Brain microvascular endothelial cell (primary cell): ENCODE measurements at regions not wholly inside any gene's neighbourhood (a gene's known extent, or its start where the extent isn't known, plus 50 kb on each side); places are given as distances from the start of the nearest gene placed in this dataset.
"Not testable (repeated sequence)": the region's sequence is repeated elsewhere in the genome, so short reads cannot be mapped to it uniquely, and the experiment has no call there.

Experiments used
- DNase-seq: peaks from one replicate; pipeline ENCODE4 v3.0.0-alpha.2; 2020
- H3K27ac ChIP-seq: fragments of 250-450 bp; sonication (Bioruptor Pico); 2 replicates; pipeline ENCODE4 v1.5.1; 2020; ENCODE audit warnings: mild to moderate bottlenecking, moderate library complexity
- H3K27me3 ChIP-seq: fragments of 250-450 bp; sonication (Bioruptor Pico); replicated peaks from 2 replicates; pipeline ENCODE4 v1.5.1; 2020; ENCODE audit warnings: mild to moderate bottlenecking
- H3K36me3 ChIP-seq: fragments of 250-450 bp; sonication (Bioruptor Pico); replicated peaks from 2 replicates; pipeline ENCODE4 v1.5.1; 2020; ENCODE audit warnings: mild to moderate bottlenecking
- H3K4me3 ChIP-seq: 2 replicates; pipeline ENCODE4 v1.5.1; 2011; ENCODE audit warnings: low read depth, mild to moderate bottlenecking, control low read depth, low read length, moderate library complexity
- CTCF ChIP-seq: IDR thresholded peaks from 2 replicates; pipeline ENCODE4 v1.5.1; 2011; ENCODE audit warnings: low read depth, mild to moderate bottlenecking, moderate library complexity, low read length, control low read depth, inconsistent platforms; ENCODE audit errors: missing control alignments
- in situ Hi-C: cut with HindIII; loops from 2 replicates; pipeline ENCODE4 v1.10.0; 2017; ENCODE audit warnings: low sequenced_read_pairs, low pct_ligation_motif_present

- Histone ChIP-seq H3K36me3 (no peaks in the 10 kb centered on the region), H3K27ac (no peak overlapping the region), H3K27me3 (no peaks in the 10 kb centered on the region), H3K4me3 (no peak overlapping the region)
- in situ Hi-C loops: no loop called here
- TF ChIP-seq CTCF: no peak
- DNase-seq: no peak
Observed at GRCh38 chr3:38957296-38957695, 94.4 kb downstream of the SCN11A start.

DNA sequence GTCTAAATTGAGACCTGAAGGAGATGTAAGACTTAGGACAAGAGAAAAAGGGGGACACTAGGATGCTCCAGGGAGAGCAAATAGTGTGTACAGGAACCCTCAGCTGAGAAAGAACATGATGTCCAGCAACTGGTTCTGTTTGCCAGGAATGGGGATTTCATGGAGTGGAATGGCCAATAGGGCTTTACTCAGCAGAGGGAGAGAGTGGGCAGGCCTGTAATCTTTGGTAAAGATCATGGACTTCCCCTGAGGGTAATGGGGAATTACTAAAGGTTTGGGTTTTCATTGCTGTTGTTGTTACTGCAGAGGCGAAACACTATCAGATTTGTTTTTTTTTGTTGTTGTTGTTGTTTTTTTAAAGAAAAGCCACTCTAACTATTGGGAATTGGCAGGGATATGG, 99.0 kb downstream of the SCN11A start:
- no peak for DNase-seq
- TF ChIP-seq CTCF: no peak
- Histone ChIP-seq H3K27ac (no peak overlapping the region), H3K4me3 (no peak overlapping the region), H3K36me3 (no peaks in the 10 kb centered on the region), H3K27me3 (no peaks in the 10 kb centered on the region)
- in situ Hi-C loops: no loop called here

DNA sequence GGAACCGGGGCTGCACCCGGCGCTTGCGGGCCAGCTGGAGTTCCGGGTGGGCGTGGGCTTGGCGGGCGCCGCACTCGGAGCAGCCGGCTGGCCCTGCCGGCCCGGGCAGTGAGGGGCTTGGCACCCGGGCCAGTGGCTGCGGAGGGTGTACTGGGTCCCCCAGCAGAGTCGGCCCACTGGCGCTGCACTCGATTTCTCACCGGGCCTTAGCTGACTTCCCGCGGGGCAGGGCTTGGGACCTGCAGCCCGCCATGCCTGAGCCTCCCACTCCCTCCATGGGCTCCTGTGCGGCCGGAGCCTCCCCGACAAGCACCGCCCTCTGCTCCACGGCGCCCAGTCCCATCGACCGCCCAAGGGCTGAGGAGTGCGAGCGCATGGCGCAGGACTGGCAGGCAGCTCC, 100.6 kb downstream of the SCN11A start:
- H3K36me3 ChIP-seq, H3K4me3 ChIP-seq, H3K27me3 ChIP-seq, H3K27ac ChIP-seq, in situ Hi-C loops, DNase-seq: not testable (repeated sequence)

GRCh38 chr3:38950581-38950980, 101.2 kb downstream of the SCN11A start:
- Histone ChIP-seq H3K27ac (no peak overlapping the region), H3K36me3 (no peaks in the 10 kb centered on the region), H3K4me3 (no peak overlapping the region), H3K27me3 (no peaks in the 10 kb centered on the region)
- TF ChIP-seq CTCF: no peak
- in situ Hi-C loops: no loop called here
- DNase-seq: no peak

GRCh38 chr3:38949994-38950393, 101.8 kb downstream of the SCN11A start:
- H3K27ac ChIP-seq: no peak overlapping the region
- H3K36me3 ChIP-seq: no peaks in the 10 kb centered on the region
- in situ Hi-C loops: no loop called here
- H3K4me3 ChIP-seq: no peak overlapping the region
- DNase-seq: no peak
- H3K27me3 ChIP-seq: no peaks in the 10 kb centered on the region
- TF ChIP-seq CTCF: no peak

DNA sequence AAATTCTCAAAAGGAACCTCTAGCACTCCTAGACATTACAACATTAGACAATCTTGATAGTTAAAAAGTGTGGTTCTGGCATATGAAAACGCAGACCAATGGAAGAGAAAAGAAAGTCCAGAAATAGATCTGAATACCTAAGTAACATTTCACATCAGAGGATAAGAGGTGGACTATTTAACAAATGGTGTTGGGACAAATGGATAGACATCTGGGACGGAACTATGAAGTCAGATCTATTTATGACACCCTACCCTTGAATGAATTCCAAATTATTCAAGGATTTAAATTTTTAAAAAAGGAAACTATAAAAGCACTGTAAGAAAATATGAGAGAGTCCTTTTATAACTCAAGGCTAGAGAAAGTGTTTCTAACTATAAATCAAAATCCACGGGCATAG, 111.3 kb downstream of the SCN11A start:
- no peaks in the 10 kb centered on the region for H3K36me3 ChIP-seq
- no peak for DNase-seq
- H3K27me3 ChIP-seq: no peaks in the 10 kb centered on the region
- H3K4me3 ChIP-seq: no peak overlapping the region
- no peak for TF ChIP-seq CTCF
- no peak overlapping the region for H3K27ac ChIP-seq
- in situ Hi-C loops: no loop called here

DNA sequence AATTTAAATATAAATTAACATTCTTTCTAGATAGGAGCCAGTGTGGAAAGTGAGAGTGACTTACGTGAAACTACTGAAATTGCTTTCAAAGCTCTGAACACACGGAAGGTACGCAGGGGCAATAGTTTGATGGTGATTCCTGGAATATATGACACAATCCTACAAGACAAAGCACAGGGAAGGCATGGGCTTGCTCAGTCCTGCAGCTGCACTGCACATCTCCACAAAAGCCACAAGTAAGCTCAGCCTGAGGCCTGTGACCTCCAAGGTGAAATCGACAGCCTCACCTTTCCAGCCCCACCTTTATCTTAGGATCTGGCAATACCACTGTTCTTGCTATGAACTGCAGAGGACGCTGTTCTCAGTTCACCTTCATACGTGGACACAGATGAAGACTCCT, 109.3 kb upstream of the SCN10A start:
- in situ Hi-C loops: no loop called here
- Histone ChIP-seq H3K27me3 (no peaks in the 10 kb centered on the region), H3K36me3 (no peaks in the 10 kb centered on the region), H3K27ac (no peak overlapping the region), H3K4me3 (no peak overlapping the region)
- no peak for DNase-seq
- no peak for TF ChIP-seq CTCF
